ENCODE measurements at regions not wholly inside any gene's neighbourhood (a gene's known extent, or its start where the extent isn't known, plus 50 kb on each side); places are given as distances from the start of the nearest gene placed in this dataset.

DNA sequence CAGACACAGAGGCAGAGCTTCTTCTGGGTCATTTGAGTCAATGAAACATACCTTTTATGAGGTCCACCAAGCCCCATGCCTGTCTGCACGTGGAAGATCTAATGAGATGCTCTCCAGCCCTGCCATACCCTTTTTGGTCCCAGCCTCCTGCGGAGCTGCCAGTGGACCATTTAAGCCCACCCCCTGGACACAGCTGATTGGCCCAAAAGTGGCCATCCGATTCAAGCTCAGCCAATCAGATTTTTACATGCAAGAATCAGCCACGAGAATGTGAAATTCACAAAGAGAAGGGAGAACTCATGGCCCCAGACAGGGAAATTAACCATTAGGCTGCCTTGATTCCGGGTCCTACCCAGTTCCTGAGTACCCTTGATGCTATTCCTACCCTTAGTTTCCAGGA lies 231.0 kb upstream of the EEF2KMT start:
- no peak for TF ChIP-seq POLR2AphosphoS5 (IDR thresholded peaks at IDR 0.05; ENCODE audit: borderline replicate concordance, low read depth, low read length)
- TF ChIP-seq EZH2 (IDR thresholded peaks at IDR 0.05): no peak

Measured in SK-N-MC (cell line).